ENCODE measurements at regions not wholly inside any gene's neighbourhood (a gene's known extent, or its start where the extent isn't known, plus 50 kb on each side); places are given as distances from the start of the nearest gene placed in this dataset.

DNA sequence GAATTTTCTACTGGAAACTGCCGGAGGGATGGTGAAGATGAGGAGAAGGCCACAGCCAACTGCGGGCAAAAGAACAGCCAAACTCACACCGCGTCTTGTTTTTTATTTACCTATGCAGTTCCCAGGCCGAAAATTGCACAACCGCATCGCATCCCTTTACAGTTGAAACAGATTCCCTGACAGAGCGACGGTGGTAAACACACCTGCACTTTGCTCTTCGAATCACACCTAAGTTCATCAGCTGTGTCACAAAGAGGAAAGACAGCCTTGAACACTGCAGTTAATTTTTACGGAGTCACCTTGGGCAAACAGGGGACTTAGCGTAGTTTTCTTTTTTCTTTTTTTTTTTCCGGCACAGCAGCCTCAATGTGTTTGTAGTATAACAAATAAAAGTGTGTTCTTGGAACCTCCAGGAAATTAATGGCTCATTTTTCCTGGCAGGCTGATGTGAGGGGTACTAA lies 272.0 kb upstream of the DIO3 start (continued):
- TF ChIP-seq ATF6 (CRISPR knock-in tag; conservative IDR thresholded peaks at IDR 0.05): no peak
- 0 out of 2 replicates have a peak, but pooled peaks have one; percentile 53 for TF ChIP-seq SNAPC2 (CRISPR knock-in tag; IDR thresholded peaks at IDR 0.05)
- TF ChIP-seq ZNF138 (CRISPR knock-in tag; IDR thresholded peaks at IDR 0.05; ENCODE audit: low read depth): no peak
- TF ChIP-seq ZNF616 (CRISPR knock-in tag; IDR thresholded peaks at IDR 0.05; ENCODE audit: low read depth): no peak

- peak overlapping the region; percentile 98 for H3K4me2 ChIP-seq (ENCODE audit: low read depth, low read length)
- H3K9ac ChIP-seq (ENCODE audit: insufficient read depth, low read depth, low read length): peak overlapping the region; percentile 63
- peak overlapping the region; percentile 99 for H3K27ac ChIP-seq (ENCODE audit: extremely low read length, insufficient read depth, low read length)
- ChIA-PET POLR2A (interaction anchor here (1.8 to 6.0 kb wide), 5 partner anchors 10 to 473 kb away, joined by 17 to 76 read pairs (median 51); no protein-coding TSS in a partner anchor), CTCF (ENCODE audit: low intra/inter-chr PET ratio, low total read pairs) (no interaction called here)
- H2AFZ ChIP-seq (ENCODE audit: low read length): no peak overlapping the region
- BruUV-seq (replicated peaks): no TSS peak
- H3K79me2 ChIP-seq (ENCODE audit: insufficient read depth, low read length): no peaks in the 10 kb centered on the region
- H3K4me1 ChIP-seq (ENCODE audit: insufficient read depth, low read length): peaks cover 76% of the 10 kb centered on the region
- no peaks in the 10 kb centered on the region for H4K20me1 ChIP-seq (ENCODE audit: insufficient read depth, low read length)
- DNase-seq (ENCODE audit: low spot score) (no peak), FAIRE-seq (no peak), ATAC-seq (no peak)
- H3K27me3 ChIP-seq (ENCODE audit: control insufficient read depth in 1 of 2, insufficient read depth in 2 of 2, low read length in 2 of 2): no peaks in the 10 kb centered on the region
- peaks cover 5% of the 10 kb centered on the region; the same call in 1 of the 2 replicates for H3K9me3 ChIP-seq (ENCODE audit: low read length)
- intact Hi-C loops (cut with micrococcal nuclease; ENCODE audit: unreplicated experiment) (loop anchor here (2.0 kb wide), 1 partner anchor 45 kb away; no protein-coding TSS in a partner anchor), in situ Hi-C loops (cut with HindIII; ENCODE audit: extremely low pct_ligation_motif_present, low pct_unique_long_range_greater_than_20kb) (no loop called here)
- peak overlapping the region in 1 of 3 experiments; percentile 71; a peak in 1 of 6 replicates for H3K4me3 ChIP-seq (replicated peaks in 1 of 3; ENCODE audit: insufficient read depth in 1 of 3, low read depth in 2 of 3, low read length in 3 of 3)
- H3K36me3 ChIP-seq (replicated peaks in 1 of 2; ENCODE audit: control insufficient read depth in 1 of 2, insufficient read depth in 2 of 2, low read length in 2 of 2): no peaks in the 10 kb centered on the region
- WGBS (ENCODE audit: low lambda C conversion rate): 90% methylated on average over 7 of the region's 7 CpGs
- TF ChIP-seq NRL (CRISPR knock-in tag; IDR thresholded peaks at IDR 0.05; ENCODE audit: borderline replicate concordance) (0 out of 2 replicates have a peak, but pooled peaks have one; percentile 59), KLF12 (CRISPR knock-in tag; IDR thresholded peaks at IDR 0.05; ENCODE audit: borderline replicate concordance) (no peak), CBFB (CRISPR knock-in tag; IDR thresholded peaks at IDR 0.05) (no peak), ZNF891 (CRISPR knock-in tag; IDR thresholded peaks at IDR 0.05) (peak; percentile 83; the same call in 1 of the 2 replicates), ZNF83 (CRISPR knock-in tag; IDR thresholded peaks at IDR 0.05; ENCODE audit: borderline replicate concordance) (no peak), ZBTB38 (CRISPR knock-in tag; IDR thresholded peaks at IDR 0.05) (peak; percentile 96), CBX2 (IDR thresholded peaks at IDR 0.05; ENCODE audit: low read depth, low read length) (no peak), CBX2 (CRISPR knock-in tag; IDR thresholded peaks at IDR 0.05; ENCODE audit: low read depth) (no peak), PRDM15 (CRISPR knock-in tag; IDR thresholded peaks at IDR 0.05) (no peak), ZNF136 (CRISPR knock-in tag; IDR thresholded peaks at IDR 0.05; ENCODE audit: low read depth) (no peak)
- TF ChIP-seq, protein P1, sequence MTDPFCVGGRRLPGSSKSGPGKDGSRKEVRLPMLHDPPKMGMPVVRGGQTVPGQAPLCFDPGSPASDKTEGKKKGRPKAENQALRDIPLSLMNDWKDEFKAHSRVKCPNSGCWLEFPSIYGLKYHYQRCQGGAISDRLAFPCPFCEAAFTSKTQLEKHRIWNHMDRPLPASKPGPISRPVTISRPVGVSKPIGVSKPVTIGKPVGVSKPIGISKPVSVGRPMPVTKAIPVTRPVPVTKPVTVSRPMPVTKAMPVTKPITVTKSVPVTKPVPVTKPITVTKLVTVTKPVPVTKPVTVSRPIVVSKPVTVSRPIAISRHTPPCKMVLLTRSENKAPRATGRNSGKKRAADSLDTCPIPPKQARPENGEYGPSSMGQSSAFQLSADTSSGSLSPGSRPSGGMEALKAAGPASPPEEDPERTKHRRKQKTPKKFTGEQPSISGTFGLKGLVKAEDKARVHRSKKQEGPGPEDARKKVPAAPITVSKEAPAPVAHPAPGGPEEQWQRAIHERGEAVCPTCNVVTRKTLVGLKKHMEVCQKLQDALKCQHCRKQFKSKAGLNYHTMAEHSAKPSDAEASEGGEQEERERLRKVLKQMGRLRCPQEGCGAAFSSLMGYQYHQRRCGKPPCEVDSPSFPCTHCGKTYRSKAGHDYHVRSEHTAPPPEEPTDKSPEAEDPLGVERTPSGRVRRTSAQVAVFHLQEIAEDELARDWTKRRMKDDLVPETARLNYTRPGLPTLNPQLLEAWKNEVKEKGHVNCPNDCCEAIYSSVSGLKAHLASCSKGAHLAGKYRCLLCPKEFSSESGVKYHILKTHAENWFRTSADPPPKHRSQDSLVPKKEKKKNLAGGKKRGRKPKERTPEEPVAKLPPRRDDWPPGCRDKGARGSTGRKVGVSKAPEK (CRISPR knock-in tag; IDR thresholded peaks at IDR 0.05; ENCODE audit: borderline replicate concordance): 0 out of 2 replicates have a peak, but pooled peaks have one; percentile 8
Measured at GRCh38 chr14:101289911-101290310, 271.4 kb upstream of the DIO3 start.
